Activated CD4-positive, alpha-beta T cell treated with anti-CD3 and anti-CD28 coated beads, Interleukin-2, amount 50 U/mL, for 4 hours (primary cell): ENCODE measurements at regions not wholly inside any gene's neighbourhood (a gene's known extent, or its start where the extent isn't known, plus 50 kb on each side); places are given as distances from the start of the nearest gene placed in this dataset.

Experiments used
- DNase-seq, 2 experiments: peaks; one replicate each; pipeline ENCODE4 v3.0.0-alpha.2; 2020

- DNase-seq, result no peak
Observed at GRCh38 chr22:47694536-47695130, 932.2 kb downstream of the TBC1D22A start.

DNA sequence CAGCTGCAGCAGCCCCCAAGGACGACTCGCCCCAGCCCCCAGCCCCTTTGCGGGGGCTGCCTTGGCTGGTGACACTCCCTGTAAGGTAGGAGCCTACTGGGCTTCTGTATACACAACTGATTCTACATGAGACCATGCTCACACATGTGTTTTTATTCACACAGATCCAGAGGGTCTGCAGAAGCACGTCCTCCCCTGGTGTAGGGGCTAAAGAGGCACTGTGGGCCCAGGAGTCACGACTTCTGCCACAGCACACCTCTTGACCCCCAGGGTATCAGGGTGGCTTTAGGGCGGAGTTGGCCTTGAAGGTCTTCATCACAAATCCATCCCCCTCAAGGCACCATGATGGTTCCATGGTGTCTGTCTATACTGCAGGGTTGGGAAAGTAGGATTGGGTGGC is 931.2 kb downstream of the TBC1D22A start:
- DNase-seq, result no peak

DNA sequence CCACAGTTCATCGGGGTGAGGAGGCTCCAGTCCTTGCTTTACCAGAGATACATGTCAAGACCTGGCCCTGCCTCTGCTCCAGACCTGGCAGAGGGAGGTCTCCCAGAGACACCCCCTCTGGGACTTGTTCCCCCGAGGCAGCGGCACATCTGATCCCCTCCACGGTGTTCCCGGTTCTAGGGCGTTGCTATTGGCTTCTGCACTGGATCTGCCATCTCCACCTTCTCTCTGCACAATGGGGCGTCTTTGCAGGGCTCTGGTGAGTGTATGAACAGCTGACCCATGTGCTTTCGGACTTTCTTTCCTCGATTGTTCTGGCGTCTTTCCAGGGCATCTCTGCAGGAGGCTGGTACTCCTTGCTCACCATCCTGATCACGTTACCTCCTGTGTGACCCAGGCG is 930.4 kb downstream of the TBC1D22A start:
- no peak for DNase-seq

DNA sequence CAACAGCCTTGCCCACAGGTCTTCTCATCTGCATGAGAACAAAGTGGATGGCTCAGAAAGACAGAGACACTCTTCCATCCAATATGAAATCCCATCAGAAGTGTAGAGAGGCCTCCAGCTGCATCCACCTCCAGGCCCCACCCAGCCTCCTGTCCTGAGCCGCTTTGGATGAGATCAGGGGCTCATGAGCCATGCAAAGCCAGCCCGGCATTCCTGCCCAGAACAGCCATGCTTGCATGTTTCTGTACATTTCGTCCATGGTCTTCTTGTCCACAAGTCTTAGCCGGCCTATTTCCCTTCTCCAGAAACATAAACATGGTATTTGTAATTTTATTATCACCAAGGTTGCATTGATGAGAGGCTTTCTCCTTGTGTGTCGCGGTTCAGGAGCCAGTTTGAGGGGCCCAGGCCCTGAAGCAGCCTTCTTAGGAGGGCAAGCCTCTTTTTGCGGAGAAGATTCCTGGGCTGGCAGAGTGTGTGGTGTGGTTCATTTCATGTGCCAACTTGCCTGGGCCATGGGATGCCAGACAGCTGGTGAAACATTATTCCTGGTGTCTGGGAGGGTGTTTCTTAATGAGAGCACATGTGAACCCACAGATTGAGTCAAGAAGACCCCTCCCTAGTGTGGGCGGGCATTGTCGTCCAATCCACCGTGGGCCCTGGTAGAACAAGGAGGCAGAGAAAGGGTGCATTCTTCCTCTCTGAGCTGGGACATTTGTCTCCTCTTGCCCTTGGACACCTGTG is 928.9 kb downstream of the TBC1D22A start:
- DNase-seq, result no peak

DNA sequence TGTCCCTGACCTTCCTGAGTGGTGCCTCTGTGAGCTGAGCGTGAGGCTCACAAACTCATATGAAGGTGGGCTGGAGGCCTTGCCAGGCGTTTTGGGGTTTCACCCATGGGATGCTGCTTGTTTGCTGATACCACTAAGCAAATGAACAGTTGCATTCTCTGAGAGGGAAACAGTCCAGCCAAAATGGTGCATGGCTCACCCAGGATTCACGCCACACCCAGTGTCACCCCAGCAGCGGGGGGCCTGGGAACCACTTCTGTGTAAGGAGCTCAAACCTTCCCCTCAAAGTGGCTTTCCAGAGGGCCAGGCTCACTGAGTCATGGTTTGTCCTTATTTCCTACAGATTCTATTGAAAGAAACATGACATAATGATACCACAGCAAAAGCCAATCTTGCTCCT is 928.1 kb downstream of the TBC1D22A start:
- DNase-seq, result no peak

- DNase-seq, result no peak
Observed at GRCh38 chr22:47690166-47690565, 927.7 kb downstream of the TBC1D22A start.

GRCh38 chr22:47687776-47688175 is 925.3 kb downstream of the TBC1D22A start:
- DNase-seq, result no peak

DNA sequence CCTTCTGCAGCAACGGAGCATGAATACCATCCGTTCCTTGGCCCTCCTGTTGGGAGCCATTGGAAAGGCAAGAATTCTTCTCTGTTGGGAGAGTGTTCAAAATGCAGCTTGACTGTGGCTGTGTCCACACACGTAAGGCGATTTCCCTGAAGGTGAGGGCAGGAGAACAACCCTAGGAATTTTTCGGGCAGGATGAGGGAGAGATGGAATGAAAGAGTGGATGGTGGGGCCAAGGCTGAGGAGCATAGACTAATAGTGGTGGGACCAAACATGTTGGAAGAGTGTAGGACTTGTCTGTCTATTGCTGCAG is 924.9 kb downstream of the TBC1D22A start:
- DNase-seq, result no peak

DNA sequence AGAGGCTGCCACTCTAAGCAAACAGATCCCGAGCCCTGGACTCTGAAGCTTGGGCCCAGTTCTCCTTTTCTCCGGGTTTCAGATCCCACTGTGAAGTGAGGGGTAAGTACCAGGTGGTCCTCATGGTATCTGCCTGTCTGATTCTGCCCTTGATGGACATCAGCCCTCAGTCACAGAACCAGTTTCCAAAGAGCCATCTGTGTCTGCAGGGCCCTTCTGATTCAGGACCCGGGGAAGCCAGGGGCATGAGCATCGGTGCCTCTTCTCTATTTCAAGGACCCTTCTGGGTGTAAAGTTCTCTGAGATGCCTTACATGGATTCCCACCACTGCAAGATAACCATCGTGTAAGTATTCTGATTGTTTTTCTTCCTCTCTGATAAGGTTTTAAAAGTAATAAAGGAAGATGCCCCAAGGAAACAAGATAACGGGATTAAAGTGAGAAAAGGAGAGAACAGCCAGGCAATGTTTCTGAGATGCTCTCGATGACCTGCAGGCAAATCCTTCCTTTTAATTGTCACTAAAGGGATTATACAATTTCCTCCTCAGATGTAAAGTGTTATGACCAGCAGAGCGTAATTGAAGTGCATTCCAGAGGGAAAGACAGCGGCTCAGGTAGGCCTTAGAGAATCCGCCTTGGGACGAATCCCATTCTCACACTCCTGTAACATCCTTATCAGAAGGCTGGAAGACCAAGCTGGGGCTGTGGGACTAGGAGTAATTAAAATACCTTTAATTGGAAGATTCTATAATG is 924.3 kb downstream of the TBC1D22A start:
- no peak for DNase-seq

GRCh38 chr22:47681411-47682165 is 919.1 kb downstream of the TBC1D22A start:
- DNase-seq, result no peak

- DNase-seq, result no peak
Observed at GRCh38 chr22:47678636-47679287, 916.3 kb downstream of the TBC1D22A start.

DNA sequence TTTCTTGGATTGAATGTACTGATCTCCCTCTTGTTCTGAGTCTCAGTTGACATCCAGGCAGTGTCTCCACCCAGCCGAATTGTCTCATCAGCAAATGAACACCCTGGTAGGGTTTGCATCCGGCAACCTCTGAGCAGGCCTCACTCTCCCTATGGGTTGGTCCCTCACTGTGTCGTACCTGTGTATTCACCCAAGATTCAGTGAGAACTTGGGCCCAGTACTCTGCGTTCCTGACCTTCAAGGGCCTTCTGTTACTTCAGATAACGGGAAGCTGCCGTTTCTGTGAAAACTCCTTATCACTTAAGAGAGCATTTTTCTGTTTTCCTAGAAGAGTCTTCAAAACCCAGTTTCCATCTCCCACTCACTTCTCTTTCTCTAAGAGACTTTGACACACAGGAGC is 915.6 kb downstream of the TBC1D22A start:
- DNase-seq, result no peak

DNA sequence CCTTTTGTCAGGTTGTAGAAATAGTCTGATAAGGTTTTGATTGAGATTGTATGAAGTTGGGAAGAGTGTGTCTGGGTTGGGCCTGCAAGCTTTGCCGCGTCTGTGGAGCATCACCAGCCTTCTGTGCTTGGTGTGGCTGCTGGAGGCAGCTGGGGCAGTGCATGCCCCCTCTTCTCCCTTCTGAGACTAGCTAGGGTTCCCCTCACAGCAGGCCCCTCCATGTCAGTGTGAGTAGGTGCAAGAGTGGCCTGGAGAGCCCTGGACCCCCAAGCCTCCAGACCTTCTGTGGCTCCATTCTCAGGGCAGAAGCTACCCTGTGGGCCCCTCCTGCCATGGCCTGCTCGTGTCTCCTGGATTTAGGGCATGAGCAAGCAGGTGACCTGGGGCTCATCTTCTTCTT is 914.2 kb downstream of the TBC1D22A start:
- no peak for DNase-seq

DNA sequence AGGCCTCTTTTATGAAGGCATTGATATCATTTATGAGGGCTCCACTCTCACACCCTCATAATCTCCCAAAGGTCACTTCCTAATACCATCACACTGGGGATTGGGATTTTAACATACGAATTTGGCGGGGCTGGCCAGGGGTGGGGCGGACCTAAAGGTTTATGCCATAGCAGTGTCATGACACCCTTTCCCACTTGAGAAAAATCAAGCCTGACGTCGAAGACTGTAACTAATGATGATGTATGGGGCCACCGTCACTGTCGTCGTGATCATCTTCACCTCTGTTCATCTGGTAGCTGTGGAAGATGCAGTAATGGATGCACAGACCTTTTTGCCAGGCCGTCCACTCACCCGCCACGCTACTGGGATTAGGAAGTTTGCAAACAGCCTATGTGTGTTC is 912.1 kb downstream of the TBC1D22A start:
- DNase-seq, result no peak

DNA sequence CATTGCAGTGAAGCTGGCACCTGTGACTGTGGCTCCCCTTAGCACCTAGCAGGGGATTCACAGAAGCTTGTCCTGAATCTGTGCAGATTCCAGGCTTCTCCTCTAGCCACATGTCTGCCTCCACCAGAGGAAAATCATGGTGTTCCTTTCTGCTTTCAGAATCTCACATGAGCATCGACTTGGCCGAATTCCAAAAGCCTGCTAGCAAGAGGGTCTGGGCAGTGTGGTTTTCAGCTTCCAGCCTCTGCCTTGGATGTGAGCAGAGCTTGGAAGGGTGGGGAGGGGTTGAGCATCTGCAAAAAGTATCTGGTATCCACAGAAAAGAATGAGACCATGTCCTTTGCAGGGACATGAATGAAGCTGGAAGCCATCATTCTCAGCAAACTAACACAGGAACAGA is 911.1 kb downstream of the TBC1D22A start:
- no peak for DNase-seq

DNA sequence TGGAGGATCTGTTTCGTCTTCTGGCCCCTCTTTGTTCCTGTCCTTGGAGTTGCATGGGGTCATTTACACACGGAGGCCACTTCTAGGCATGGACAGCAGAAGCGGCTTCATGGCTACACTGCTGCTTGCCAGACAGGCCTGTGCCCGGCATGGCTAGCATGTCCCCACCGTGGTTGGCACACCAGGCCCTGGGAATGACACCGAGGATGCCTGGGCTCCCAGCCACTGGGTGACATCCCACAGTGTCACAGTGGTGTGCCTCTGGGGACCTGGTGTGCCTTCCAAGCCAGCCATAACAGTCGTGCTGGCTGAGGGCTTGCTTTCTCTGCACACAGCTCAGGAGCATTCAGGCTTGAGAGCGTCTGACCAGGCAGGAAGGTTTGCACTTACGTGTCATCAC is 910.1 kb downstream of the TBC1D22A start:
- no peak for DNase-seq

- DNase-seq, result no peak
Observed at GRCh38 chr22:47665151-47665550, 902.7 kb downstream of the TBC1D22A start.

GRCh38 chr22:47663615-47664605 is 901.5 kb downstream of the TBC1D22A start:
- no peak for DNase-seq

- no peak for DNase-seq
Observed at GRCh38 chr22:47659467-47660223, 897.2 kb downstream of the TBC1D22A start.

- DNase-seq, result no peak
Observed at GRCh38 chr22:47658182-47658581, 895.7 kb downstream of the TBC1D22A start.

- no peak for DNase-seq
Observed at GRCh38 chr22:47657224-47657623, 894.8 kb downstream of the TBC1D22A start.
